ENCODE measurements at regions not wholly inside any gene's neighbourhood (a gene's known extent, or its start where the extent isn't known, plus 50 kb on each side); places are given as distances from the start of the nearest gene placed in this dataset.

- no peak overlapping the region for H3K4me3 ChIP-seq (ENCODE audit: severe bottlenecking)
- H3K27ac ChIP-seq (ENCODE audit: poor library complexity, severe bottlenecking): no peak overlapping the region
- no peak for TF ChIP-seq CTCF (IDR thresholded peaks at IDR 0.05; ENCODE audit: poor library complexity, severe bottlenecking)
- no peaks in the 10 kb centered on the region for H3K9me3 ChIP-seq (ENCODE audit: severe bottlenecking)
- no peaks in the 10 kb centered on the region for H3K4me1 ChIP-seq (ENCODE audit: insufficient read depth, poor library complexity, severe bottlenecking)
- no peak for DNase-seq (ENCODE audit: low spot score)
- ATAC-seq (ENCODE audit: low read depth): no peak
- H3K36me3 ChIP-seq (ENCODE audit: low read depth): no peaks in the 10 kb centered on the region
- no peaks in the 10 kb centered on the region for H3K27me3 ChIP-seq (ENCODE audit: insufficient read depth, poor library complexity, severe bottlenecking)
Measured at GRCh38 chr14:58964598-58964928, 223.9 kb upstream of the DAAM1 start.

DNA sequence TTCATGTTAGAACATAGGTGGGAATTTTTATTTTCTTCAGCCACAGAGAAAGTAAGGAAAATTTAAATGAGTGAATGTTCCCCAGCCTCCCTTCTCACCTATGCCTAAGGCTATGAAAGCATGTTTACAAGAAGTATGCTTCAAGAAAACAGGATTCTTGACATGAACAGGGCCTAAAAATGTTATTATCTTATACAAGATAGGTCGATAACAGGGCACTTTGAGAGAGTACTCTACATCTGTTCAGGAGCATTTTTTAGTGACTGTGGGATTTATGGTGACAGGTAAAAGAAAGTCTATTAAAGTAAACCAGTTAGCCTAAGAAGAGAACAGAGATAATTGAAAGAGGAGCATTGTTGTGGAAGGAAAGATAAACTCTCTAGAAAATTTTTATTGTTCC lies 222.9 kb upstream of the DAAM1 start:
- H3K4me1 ChIP-seq (ENCODE audit: insufficient read depth, poor library complexity, severe bottlenecking): no peaks in the 10 kb centered on the region

GRCh38 chr14:58966997-58967396 lies 221.5 kb upstream of the DAAM1 start:
- Histone ChIP-seq H3K4me3 (ENCODE audit: severe bottlenecking) (no peak overlapping the region), H3K4me1 (ENCODE audit: insufficient read depth, poor library complexity, severe bottlenecking) (no peaks in the 10 kb centered on the region), H3K27me3 (ENCODE audit: insufficient read depth, poor library complexity, severe bottlenecking) (no peaks in the 10 kb centered on the region), H3K27ac (ENCODE audit: poor library complexity, severe bottlenecking) (no peak overlapping the region), H3K9me3 (ENCODE audit: severe bottlenecking) (no peaks in the 10 kb centered on the region), H3K36me3 (ENCODE audit: low read depth) (no peaks in the 10 kb centered on the region)
- ATAC-seq (ENCODE audit: low read depth): no peak
- no peak for TF ChIP-seq CTCF (IDR thresholded peaks at IDR 0.05; ENCODE audit: poor library complexity, severe bottlenecking)
- no peak for DNase-seq (ENCODE audit: low spot score)

More for the DNA sequence above, 222.9 kb upstream of the DAAM1 start:
- Histone ChIP-seq H3K9me3 (ENCODE audit: severe bottlenecking) (no peaks in the 10 kb centered on the region), H3K27ac (ENCODE audit: poor library complexity, severe bottlenecking) (no peak overlapping the region), H3K36me3 (ENCODE audit: low read depth) (no peaks in the 10 kb centered on the region), H3K4me3 (ENCODE audit: severe bottlenecking) (no peak overlapping the region), H3K27me3 (ENCODE audit: insufficient read depth, poor library complexity, severe bottlenecking) (no peaks in the 10 kb centered on the region)
- DNase-seq (ENCODE audit: low spot score): no peak
- ATAC-seq (ENCODE audit: low read depth): no peak
- no peak for TF ChIP-seq CTCF (IDR thresholded peaks at IDR 0.05; ENCODE audit: poor library complexity, severe bottlenecking)

DNA sequence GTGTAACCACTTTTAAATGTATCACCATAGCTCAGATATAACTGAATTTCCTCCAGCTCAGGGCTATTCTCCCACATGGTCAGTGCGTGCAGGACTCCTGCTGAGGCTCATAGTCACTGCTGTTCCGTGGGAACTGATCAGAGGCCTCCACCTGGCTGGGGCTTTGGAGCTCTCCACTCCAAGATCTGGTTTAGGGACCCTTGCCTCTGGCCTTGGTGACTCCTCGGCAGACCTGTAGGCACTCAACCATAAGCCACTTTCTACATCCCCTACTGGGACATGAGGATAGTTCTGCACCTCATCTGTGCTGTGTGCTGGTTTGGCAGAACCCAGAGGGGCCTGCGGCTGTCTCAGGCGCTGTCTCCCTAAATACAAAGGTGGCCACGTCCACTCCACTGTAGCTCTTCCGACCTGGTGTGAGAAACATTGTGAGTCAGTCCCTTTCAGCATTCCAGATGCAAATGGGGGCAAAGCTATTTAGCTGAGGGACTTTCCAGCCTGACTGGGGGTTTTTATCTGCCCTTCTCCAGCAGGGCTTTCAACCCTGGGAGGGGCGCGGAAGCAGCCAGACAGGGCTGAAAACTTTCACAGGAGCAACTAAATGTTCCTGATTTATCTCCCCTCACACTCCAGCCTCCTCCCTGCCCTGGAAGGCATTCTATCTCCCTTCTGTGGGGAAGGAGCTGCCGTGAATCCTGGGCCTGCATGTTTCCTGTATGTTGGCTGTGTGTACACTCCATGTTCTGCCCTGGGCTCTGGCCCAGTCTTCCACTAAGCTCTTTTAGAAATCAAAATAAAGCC lies 218.3 kb upstream of the DAAM1 start:
- no peak for DNase-seq (ENCODE audit: low spot score)
- Histone ChIP-seq H3K27me3 (ENCODE audit: insufficient read depth, poor library complexity, severe bottlenecking) (no peaks in the 10 kb centered on the region), H3K36me3 (ENCODE audit: low read depth) (no peaks in the 10 kb centered on the region), H3K9me3 (ENCODE audit: severe bottlenecking) (no peaks in the 10 kb centered on the region), H3K27ac (ENCODE audit: poor library complexity, severe bottlenecking) (no peak overlapping the region), H3K4me1 (ENCODE audit: insufficient read depth, poor library complexity, severe bottlenecking) (no peaks in the 10 kb centered on the region), H3K4me3 (ENCODE audit: severe bottlenecking) (no peak overlapping the region)
- no peak for TF ChIP-seq CTCF (IDR thresholded peaks at IDR 0.05; ENCODE audit: poor library complexity, severe bottlenecking)
- no peak for ATAC-seq (ENCODE audit: low read depth)

DNA sequence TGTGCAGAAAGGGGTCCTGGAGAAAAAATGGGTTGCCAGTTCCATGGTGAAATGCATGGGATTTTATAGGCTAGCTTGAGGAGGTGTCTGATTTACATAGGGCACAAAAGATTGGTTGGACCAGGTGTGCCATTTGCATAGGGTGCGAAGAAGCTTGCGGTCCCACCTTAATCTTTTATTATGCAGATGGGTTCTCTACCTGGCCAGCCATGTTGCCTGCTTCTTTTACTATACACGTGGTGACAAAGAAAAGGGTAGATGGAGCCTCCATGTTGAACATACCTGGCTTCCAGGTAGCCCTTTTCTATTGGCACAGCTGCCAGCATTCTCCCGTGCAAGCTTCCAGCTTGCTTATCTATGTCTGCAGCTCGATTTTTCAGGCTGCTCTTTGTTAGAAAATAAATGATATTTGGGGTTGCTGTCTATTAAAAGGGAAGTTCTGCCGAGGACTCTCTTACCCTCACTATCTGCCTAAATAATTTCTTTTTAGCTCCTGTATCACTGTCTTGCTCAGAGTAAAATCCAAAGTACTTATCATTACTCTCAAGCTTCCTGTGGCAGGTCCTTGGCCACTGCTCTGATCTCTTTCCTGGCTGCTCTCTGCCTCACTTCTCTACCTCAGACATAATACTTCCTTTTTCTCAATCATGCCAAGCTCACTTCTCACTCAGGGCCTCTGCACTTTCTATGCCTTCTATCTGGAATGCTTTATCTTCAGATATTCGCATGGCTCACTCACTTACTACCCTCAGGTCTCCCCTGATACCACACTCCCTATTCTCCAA lies 216.0 kb upstream of the DAAM1 start:
- ATAC-seq (ENCODE audit: low read depth) (no peak), DNase-seq (ENCODE audit: low spot score) (no peak)
- H3K4me3 ChIP-seq (ENCODE audit: severe bottlenecking): no peak overlapping the region
- no peaks in the 10 kb centered on the region for H3K4me1 ChIP-seq (ENCODE audit: insufficient read depth, poor library complexity, severe bottlenecking)
- no peaks in the 10 kb centered on the region for H3K36me3 ChIP-seq (ENCODE audit: low read depth)
- H3K27ac ChIP-seq (ENCODE audit: poor library complexity, severe bottlenecking): no peak overlapping the region
- H3K27me3 ChIP-seq (ENCODE audit: insufficient read depth, poor library complexity, severe bottlenecking): no peaks in the 10 kb centered on the region
- H3K9me3 ChIP-seq (ENCODE audit: severe bottlenecking): no peaks in the 10 kb centered on the region
- no peak for TF ChIP-seq CTCF (IDR thresholded peaks at IDR 0.05; ENCODE audit: poor library complexity, severe bottlenecking)

All from RWPE2 (cell line).